ENCODE measurements at regions not wholly inside any gene's neighbourhood (a gene's known extent, or its start where the extent isn't known, plus 50 kb on each side); places are given as distances from the start of the nearest gene placed in this dataset.

DNA sequence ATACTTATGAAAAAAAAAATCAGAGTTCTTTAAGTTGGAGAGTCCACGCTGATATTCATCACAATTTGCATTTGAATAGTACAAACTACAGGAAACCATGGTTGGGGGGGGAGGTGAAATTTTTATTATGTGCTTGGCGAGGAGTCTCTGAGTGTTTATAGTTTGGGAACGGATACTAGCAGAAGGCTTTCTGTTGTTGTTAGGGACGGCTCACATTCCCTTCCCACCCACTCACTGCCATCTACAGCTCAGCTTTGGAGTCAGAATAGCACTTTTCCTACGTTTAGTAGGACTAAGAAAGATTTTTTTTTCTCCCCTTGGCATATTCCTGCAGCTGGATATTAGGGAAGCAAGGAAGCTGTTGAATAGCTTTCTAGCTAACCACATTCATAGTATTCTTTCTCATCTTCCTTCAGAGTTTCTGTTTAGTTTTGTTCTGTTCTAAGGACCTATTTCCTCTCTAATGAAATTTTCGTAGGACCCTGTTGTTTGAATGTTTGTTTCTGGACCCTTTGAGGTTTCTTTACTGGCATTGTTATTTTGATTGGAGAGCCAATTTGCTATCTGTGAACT is 235.1 kb upstream of the ZNF217 start:
- Histone ChIP-seq H3K4me1 (ENCODE audit: insufficient read depth, low read length) (peaks cover 34% of the 10 kb centered on the region), H3K27me3 (ENCODE audit: insufficient read depth, low read length) (no peaks in the 10 kb centered on the region), H3K9me3 (ENCODE audit: low read depth, low read length) (no peaks in the 10 kb centered on the region), H4K20me1 (ENCODE audit: insufficient read depth, low read length) (no peaks in the 10 kb centered on the region), H3K4me2 (ENCODE audit: insufficient read depth, low read length) (peak overlapping the region; percentile 90), H3K36me3 (ENCODE audit: insufficient read depth, low read length) (no peaks in the 10 kb centered on the region), H3K79me2 (ENCODE audit: insufficient read depth, low read length) (no peaks in the 10 kb centered on the region), H3K27ac (ENCODE audit: low read depth, low read length) (peak overlapping the region; percentile 100), H2AFZ (ENCODE audit: low read length) (no peak overlapping the region), H3K4me3 (ENCODE audit: insufficient read depth, low read length) (peak overlapping the region; percentile 64)
- DNase-seq (ENCODE audit: insufficient read length, low spot score, missing footprints): peak; percentile 65
- TF ChIP-seq CTCF (IDR thresholded peaks at IDR 0.05; ENCODE audit: extremely low read depth, low read depth, low read length): peak; percentile 30

GRCh38 chr20:53828088-53828681 is 234.5 kb upstream of the ZNF217 start:
- no peaks in the 10 kb centered on the region for H3K79me2 ChIP-seq (ENCODE audit: insufficient read depth, low read length)
- no peaks in the 10 kb centered on the region for H3K36me3 ChIP-seq (ENCODE audit: insufficient read depth, low read length)
- peaks cover 34% of the 10 kb centered on the region for H3K4me1 ChIP-seq (ENCODE audit: insufficient read depth, low read length)
- no peak overlapping the region for H2AFZ ChIP-seq (ENCODE audit: low read length)
- no peaks in the 10 kb centered on the region for H4K20me1 ChIP-seq (ENCODE audit: insufficient read depth, low read length)
- H3K4me3 ChIP-seq (ENCODE audit: insufficient read depth, low read length): peak overlapping the region; percentile 64
- no peak for TF ChIP-seq CTCF (IDR thresholded peaks at IDR 0.05; ENCODE audit: extremely low read depth, low read depth, low read length)
- no peaks in the 10 kb centered on the region for H3K9me3 ChIP-seq (ENCODE audit: low read depth, low read length)
- H3K27ac ChIP-seq (ENCODE audit: low read depth, low read length): peak overlapping the region; percentile 100
- H3K27me3 ChIP-seq (ENCODE audit: insufficient read depth, low read length): no peaks in the 10 kb centered on the region
- peak overlapping the region; percentile 90 for H3K4me2 ChIP-seq (ENCODE audit: insufficient read depth, low read length)
- peak; percentile 85 for DNase-seq (ENCODE audit: insufficient read length, low spot score, missing footprints)

GRCh38 chr20:53827292-53828087 is 233.9 kb upstream of the ZNF217 start:
- H4K20me1 ChIP-seq (ENCODE audit: insufficient read depth, low read length): no peaks in the 10 kb centered on the region
- H3K4me1 ChIP-seq (ENCODE audit: insufficient read depth, low read length): peaks cover 34% of the 10 kb centered on the region
- TF ChIP-seq CTCF (IDR thresholded peaks at IDR 0.05; ENCODE audit: extremely low read depth, low read depth, low read length): no peak
- H3K36me3 ChIP-seq (ENCODE audit: insufficient read depth, low read length): no peaks in the 10 kb centered on the region
- H3K4me3 ChIP-seq (ENCODE audit: insufficient read depth, low read length): peak overlapping the region; percentile 64
- no peak for DNase-seq (ENCODE audit: insufficient read length, low spot score, missing footprints)
- no peaks in the 10 kb centered on the region for H3K27me3 ChIP-seq (ENCODE audit: insufficient read depth, low read length)
- H3K27ac ChIP-seq (ENCODE audit: low read depth, low read length): peak overlapping the region; percentile 100
- H3K4me2 ChIP-seq (ENCODE audit: insufficient read depth, low read length): peak overlapping the region; percentile 90
- no peak overlapping the region for H2AFZ ChIP-seq (ENCODE audit: low read length)
- no peaks in the 10 kb centered on the region for H3K79me2 ChIP-seq (ENCODE audit: insufficient read depth, low read length)
- no peaks in the 10 kb centered on the region for H3K9me3 ChIP-seq (ENCODE audit: low read depth, low read length)
